IgD-negative memory B cell (primary cell): ENCODE measurements at regions not wholly inside any gene's neighbourhood (a gene's known extent, or its start where the extent isn't known, plus 50 kb on each side); places are given as distances from the start of the nearest gene placed in this dataset.
A peak's percentile ranks its signal among the peaks of the same experiment; 100 is the strongest.

Experiments used
- H3K27ac Mint-ChIP-seq, 3 donors: one replicate each; pipeline ENCODE4 v1.8.0; 2020 to 2022; ENCODE audit warnings: mild to moderate bottlenecking in 3 of 3, mixed read lengths in 3 of 3, moderate library complexity in 1 of 3
- H3K27me3 Mint-ChIP-seq: one replicate; pipeline ENCODE4 v1.8.0; 2021; ENCODE audit warnings: mixed read lengths
- H3K36me3 Mint-ChIP-seq: one replicate; pipeline ENCODE4 v1.8.0; 2020; ENCODE audit warnings: mild to moderate bottlenecking, mixed read lengths
- H3K4me1 Mint-ChIP-seq, 3 donors: one replicate each; pipeline ENCODE4 v1.8.0; 2020 to 2022; ENCODE audit warnings: mixed read lengths in 3 of 3, mild to moderate bottlenecking in 1 of 3
- H3K4me3 Mint-ChIP-seq, 4 donors: one replicate each; pipeline ENCODE4 v1.8.0; 2020 to 2022; ENCODE audit warnings: mild to moderate bottlenecking in 4 of 4, mixed read lengths in 4 of 4, moderate library complexity in 3 of 4
- H3K9me3 Mint-ChIP-seq, 3 donors: one replicate each; pipeline ENCODE4 v1.8.0; 2020 to 2021; ENCODE audit warnings: mixed read lengths in 3 of 3, mild to moderate bottlenecking in 1 of 3

DNA sequence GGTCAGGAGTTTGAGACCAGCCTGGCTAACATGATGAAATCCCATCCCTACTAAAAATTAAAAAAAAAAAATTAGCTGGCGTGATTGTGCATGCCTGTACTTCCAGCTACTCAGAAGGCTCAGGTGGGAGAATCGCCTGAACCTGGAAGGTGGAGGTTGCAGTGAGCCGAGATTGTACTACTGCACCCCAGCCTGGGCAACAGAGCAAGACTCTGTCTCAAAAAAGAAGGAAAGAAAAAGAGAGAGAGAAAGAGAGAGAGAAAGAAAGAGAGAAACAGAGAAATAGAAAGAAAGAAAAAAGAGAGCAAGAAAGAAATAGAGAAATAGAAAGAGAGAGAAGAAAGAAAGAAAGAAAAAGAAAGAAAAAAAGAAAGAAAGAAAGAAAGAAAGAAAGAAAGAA is 292.8 kb upstream of the KLF6 start:
- Mint-ChIP-seq H3K36me3 (no peaks in the 10 kb centered on the region), H3K9me3 (no peaks in the 10 kb centered on the region), H3K4me1 (peaks cover 12 to 17% (median 15%) of the 10 kb centered on the region in 3 donors), H3K27me3 (no peaks in the 10 kb centered on the region), H3K4me3 (no peak overlapping the region), H3K27ac (no peak overlapping the region)

DNA sequence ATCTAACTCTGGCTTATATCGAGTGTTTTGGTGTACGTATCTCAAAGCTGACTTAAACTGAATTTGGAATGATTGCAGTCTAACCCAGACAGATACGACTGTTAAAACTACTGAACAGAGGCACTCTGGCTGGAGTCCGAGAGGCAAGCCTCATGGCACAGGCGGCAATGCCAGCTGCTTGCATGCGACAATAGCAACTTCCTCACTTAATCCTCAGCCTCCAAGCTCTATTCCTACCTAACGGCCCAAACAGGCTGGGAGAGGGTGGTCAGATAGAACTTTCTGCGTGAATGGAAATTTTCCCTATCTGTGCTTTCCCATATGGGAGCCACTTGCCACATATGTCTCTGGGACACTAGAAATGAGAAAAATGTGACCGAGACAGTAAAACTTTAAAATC is 292.0 kb upstream of the KLF6 start:
- Mint-ChIP-seq H3K4me3 (no peak overlapping the region), H3K9me3 (no peaks in the 10 kb centered on the region), H3K27me3 (no peaks in the 10 kb centered on the region), H3K4me1 (peaks cover 12 to 17% (median 14%) of the 10 kb centered on the region in 3 donors), H3K36me3 (no peaks in the 10 kb centered on the region), H3K27ac (no peak overlapping the region)

DNA sequence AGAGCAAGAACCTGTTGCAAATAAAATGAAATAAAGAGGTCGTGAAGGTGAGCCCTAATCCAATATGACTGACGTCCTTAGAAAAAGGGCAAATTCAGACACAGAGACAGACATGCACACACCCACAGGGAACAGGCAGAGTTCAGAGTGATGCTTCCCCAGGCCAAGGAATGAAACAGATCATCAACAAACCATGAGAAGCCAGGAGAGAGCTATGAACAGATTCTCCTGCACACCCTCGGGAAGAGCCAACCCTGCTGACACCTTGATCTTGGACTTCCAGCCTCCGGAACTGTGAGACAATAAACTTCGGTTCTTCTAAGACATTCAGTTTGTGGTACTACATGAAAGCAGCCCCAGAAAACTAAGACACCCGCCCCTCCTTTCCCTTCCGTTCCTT is 290.4 kb upstream of the KLF6 start:
- no peak overlapping the region for H3K4me3 Mint-ChIP-seq
- H3K4me1 Mint-ChIP-seq: peaks cover 8 to 12% (median 12%) of the 10 kb centered on the region in 3 donors
- H3K27ac Mint-ChIP-seq: peak overlapping the region in 1 of 3 donors; percentile 18
- no peaks in the 10 kb centered on the region for H3K36me3 Mint-ChIP-seq
- no peaks in the 10 kb centered on the region for H3K27me3 Mint-ChIP-seq
- H3K9me3 Mint-ChIP-seq: no peaks in the 10 kb centered on the region

GRCh38 chr10:4074545-4075407 is 289.8 kb upstream of the KLF6 start:
- H3K36me3 Mint-ChIP-seq: no peaks in the 10 kb centered on the region
- H3K4me1 Mint-ChIP-seq: peaks cover 1 to 7% (median 5%) of the 10 kb centered on the region in 3 donors
- no peaks in the 10 kb centered on the region for H3K9me3 Mint-ChIP-seq
- H3K27me3 Mint-ChIP-seq: no peaks in the 10 kb centered on the region
- H3K27ac Mint-ChIP-seq: peak overlapping the region in 1 of 3 donors; percentile 18
- no peak overlapping the region for H3K4me3 Mint-ChIP-seq

GRCh38 chr10:4073912-4074311 is 288.9 kb upstream of the KLF6 start:
- H3K27me3 Mint-ChIP-seq: no peaks in the 10 kb centered on the region
- H3K4me3 Mint-ChIP-seq: no peak overlapping the region
- H3K9me3 Mint-ChIP-seq: no peaks in the 10 kb centered on the region
- H3K36me3 Mint-ChIP-seq: no peaks in the 10 kb centered on the region
- no peak overlapping the region for H3K27ac Mint-ChIP-seq
- H3K4me1 Mint-ChIP-seq: peaks cover 0 to 3% (median 0%) of the 10 kb centered on the region in 3 donors

GRCh38 chr10:4070921-4071660 is 286.1 kb upstream of the KLF6 start:
- Mint-ChIP-seq H3K27ac (no peak overlapping the region), H3K9me3 (no peaks in the 10 kb centered on the region), H3K36me3 (no peaks in the 10 kb centered on the region), H3K4me1 (peaks cover 0 to 3% (median 0%) of the 10 kb centered on the region in 3 donors), H3K4me3 (no peak overlapping the region), H3K27me3 (no peaks in the 10 kb centered on the region)

GRCh38 chr10:4070184-4070583 is 285.2 kb upstream of the KLF6 start:
- H3K4me3 Mint-ChIP-seq: no peak overlapping the region
- H3K36me3 Mint-ChIP-seq: no peaks in the 10 kb centered on the region
- no peaks in the 10 kb centered on the region for H3K9me3 Mint-ChIP-seq
- H3K4me1 Mint-ChIP-seq: no peaks in the 10 kb centered on the region
- H3K27ac Mint-ChIP-seq: no peak overlapping the region
- no peaks in the 10 kb centered on the region for H3K27me3 Mint-ChIP-seq

DNA sequence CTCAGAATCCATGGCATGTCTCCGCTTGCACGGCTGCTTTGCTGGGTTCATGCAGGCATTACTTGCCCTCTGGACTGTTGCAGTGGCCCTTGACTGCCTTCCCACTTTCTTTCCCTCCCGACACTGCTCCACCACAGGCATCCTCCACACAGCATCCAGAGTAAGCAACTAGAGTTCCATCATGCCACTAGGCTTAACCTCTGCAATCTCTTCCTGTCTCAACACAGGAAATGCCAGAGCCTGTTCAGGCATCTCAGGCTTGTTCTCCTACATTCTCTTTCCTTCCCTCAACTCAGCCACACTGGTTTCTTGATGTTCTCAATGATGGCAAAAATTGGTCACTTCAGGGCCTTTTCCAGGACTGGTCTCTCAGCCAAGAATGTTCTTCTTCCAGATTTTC is 284.5 kb upstream of the KLF6 start:
- no peak overlapping the region for H3K27ac Mint-ChIP-seq
- H3K4me1 Mint-ChIP-seq: no peaks in the 10 kb centered on the region
- no peak overlapping the region for H3K4me3 Mint-ChIP-seq

GRCh38 chr10:4068629-4069028 is 283.6 kb upstream of the KLF6 start:
- H3K27me3 Mint-ChIP-seq: no peaks in the 10 kb centered on the region
- no peak overlapping the region for H3K4me3 Mint-ChIP-seq
- H3K27ac Mint-ChIP-seq: no peak overlapping the region
- H3K4me1 Mint-ChIP-seq: no peaks in the 10 kb centered on the region
- no peaks in the 10 kb centered on the region for H3K36me3 Mint-ChIP-seq
- no peaks in the 10 kb centered on the region for H3K9me3 Mint-ChIP-seq

More for the DNA sequence above, 284.5 kb upstream of the KLF6 start:
- Mint-ChIP-seq H3K9me3 (no peaks in the 10 kb centered on the region), H3K36me3 (no peaks in the 10 kb centered on the region), H3K27me3 (no peaks in the 10 kb centered on the region)

DNA sequence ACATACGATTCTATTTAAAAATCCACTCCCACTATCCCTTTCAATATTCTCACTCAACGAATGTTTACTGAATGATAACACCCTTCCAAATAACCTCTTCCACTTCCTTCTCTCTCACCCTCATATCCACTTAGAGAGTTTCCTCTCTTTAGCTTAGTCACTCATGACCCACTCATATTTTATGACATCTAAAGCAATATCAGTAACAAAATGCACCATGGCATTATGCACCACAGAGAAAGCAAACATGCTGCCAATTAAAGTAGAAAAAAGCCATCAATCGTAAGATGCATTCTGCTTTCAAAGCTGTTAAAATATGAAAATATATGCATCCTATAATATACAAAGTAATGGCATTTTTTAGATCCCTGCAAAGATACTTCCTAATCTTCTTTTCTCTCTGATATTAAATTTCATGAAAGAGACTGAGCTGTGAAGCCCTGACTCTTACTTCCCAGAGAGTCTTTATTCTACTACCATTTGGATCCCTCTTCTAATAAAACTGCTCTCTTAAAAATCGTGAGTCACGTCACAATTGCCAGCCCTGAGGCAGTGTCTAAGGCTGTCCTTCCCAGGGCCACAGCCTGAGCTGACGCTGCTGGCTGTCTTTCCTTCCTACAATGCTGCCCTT is 283.0 kb upstream of the KLF6 start:
- Mint-ChIP-seq H3K4me3 (no peak overlapping the region), H3K27ac (no peak overlapping the region), H3K36me3 (no peaks in the 10 kb centered on the region), H3K4me1 (no peaks in the 10 kb centered on the region), H3K27me3 (no peaks in the 10 kb centered on the region), H3K9me3 (no peaks in the 10 kb centered on the region)

DNA sequence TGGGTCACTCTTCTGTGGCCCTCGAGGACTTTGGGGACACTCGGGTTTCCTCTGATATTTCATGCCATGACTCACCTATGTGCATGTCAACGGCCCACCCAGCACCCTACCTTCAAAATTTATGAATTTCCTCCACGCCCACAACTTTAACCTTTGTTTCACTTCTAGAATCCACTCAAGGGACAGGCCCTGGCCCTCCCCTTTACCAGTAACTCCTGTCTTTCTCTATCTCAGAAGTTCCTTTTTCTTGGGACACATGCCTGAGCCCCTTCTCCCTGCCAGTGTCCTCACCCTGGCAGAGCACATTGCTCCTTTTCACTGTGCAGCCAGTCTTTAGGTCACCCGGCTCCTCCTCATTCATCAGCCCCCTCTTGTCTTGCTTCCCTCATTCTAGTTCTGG is 282.5 kb upstream of the KLF6 start:
- Mint-ChIP-seq H3K9me3 (no peaks in the 10 kb centered on the region), H3K27me3 (no peaks in the 10 kb centered on the region), H3K4me3 (no peak overlapping the region), H3K36me3 (no peaks in the 10 kb centered on the region), H3K27ac (no peak overlapping the region), H3K4me1 (no peaks in the 10 kb centered on the region)

- Mint-ChIP-seq H3K36me3 (no peaks in the 10 kb centered on the region), H3K27ac (no peak overlapping the region), H3K4me3 (peak overlapping the region in 1 of 4 donors; percentile 5), H3K4me1 (no peaks in the 10 kb centered on the region), H3K9me3 (no peaks in the 10 kb centered on the region), H3K27me3 (no peaks in the 10 kb centered on the region)
Measured at GRCh38 chr10:4066581-4067390, 281.8 kb upstream of the KLF6 start.

DNA sequence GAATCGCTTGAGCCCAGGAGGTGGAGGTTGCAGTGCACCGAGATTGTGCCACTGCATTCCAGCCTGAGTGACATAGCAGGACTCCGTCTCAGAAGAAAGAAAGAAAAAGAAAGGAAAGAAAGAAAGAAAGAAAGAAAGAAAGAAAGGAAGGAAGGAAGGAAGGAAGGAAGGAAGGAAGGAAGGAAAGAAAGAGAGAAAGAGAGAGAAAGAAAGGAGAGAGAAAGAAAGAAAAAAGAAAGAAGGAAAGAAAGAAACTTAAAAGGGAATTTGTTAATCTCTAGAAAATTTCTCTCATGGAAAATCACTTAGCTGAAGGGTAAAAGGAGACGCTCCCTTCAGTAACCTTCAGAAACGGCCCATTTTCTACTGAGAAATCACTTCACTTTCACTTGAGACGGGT is 279.5 kb upstream of the KLF6 start:
- Mint-ChIP-seq H3K36me3 (no peaks in the 10 kb centered on the region), H3K27me3 (peaks cover 3% of the 10 kb centered on the region), H3K4me3 (no peak overlapping the region), H3K9me3 (no peaks in the 10 kb centered on the region), H3K27ac (no peak overlapping the region), H3K4me1 (peaks cover 6 to 8% (median 7%) of the 10 kb centered on the region in 3 donors)

DNA sequence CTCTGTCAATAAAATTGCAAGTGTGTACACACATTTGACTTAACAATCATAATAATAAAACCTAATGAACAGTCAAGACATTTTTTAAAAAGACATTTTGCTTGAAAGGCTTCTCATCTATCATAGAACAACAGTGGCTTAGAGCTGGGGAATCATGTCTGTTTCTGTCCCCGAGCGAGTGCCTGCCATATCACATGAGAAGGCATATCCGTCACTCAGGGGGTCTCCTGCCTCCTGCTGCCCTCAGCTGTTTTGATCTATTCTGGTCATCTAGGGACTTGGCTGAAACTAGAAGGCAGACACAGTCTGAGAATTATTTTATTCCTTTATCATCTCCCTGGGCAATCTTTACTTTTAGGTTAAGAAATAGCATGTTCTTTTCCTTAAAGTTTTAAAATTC is 278.7 kb upstream of the KLF6 start:
- H3K4me1 Mint-ChIP-seq: peaks cover 6 to 9% (median 8%) of the 10 kb centered on the region in 3 donors
- H3K36me3 Mint-ChIP-seq: no peaks in the 10 kb centered on the region
- no peaks in the 10 kb centered on the region for H3K9me3 Mint-ChIP-seq
- H3K4me3 Mint-ChIP-seq: no peak overlapping the region
- peaks cover 3% of the 10 kb centered on the region for H3K27me3 Mint-ChIP-seq
- H3K27ac Mint-ChIP-seq: no peak overlapping the region

- Mint-ChIP-seq H3K4me3 (no peak overlapping the region), H3K4me1 (peaks cover 6 to 9% (median 8%) of the 10 kb centered on the region in 3 donors), H3K36me3 (no peaks in the 10 kb centered on the region), H3K27ac (no peak overlapping the region), H3K9me3 (no peaks in the 10 kb centered on the region), H3K27me3 (peaks cover 3% of the 10 kb centered on the region)
Measured at GRCh38 chr10:4062751-4063150, 277.7 kb upstream of the KLF6 start.
